Astrocyte of the cerebellum (primary cell): ENCODE measurements at regions not wholly inside any gene's neighbourhood (a gene's known extent, or its start where the extent isn't known, plus 50 kb on each side); places are given as distances from the start of the nearest gene placed in this dataset.

ENCODE experiments used
- DNase-seq: peaks from one replicate; pipeline ENCODE4 v3.0.0-alpha.2; 2011; ENCODE audit warnings: low read depth
- H3K4me3 ChIP-seq: 2 replicates; pipeline ENCODE4 v1.5.1; 2011; ENCODE audit warnings: mild to moderate bottlenecking, low read depth, low read length, moderate library complexity
- in situ Hi-C: cut with HindIII; loops from 2 replicates; pipeline ENCODE4 v1.10.0; 2017; ENCODE audit warnings: low sequenced_read_pairs
- TF ChIP-seq, protein P1 (sequence below): IDR thresholded peaks from 2 replicates; pipeline ENCODE4 v1.5.1; 2012; ENCODE audit warnings: low read length, low read depth, moderate library complexity, mild to moderate bottlenecking; ENCODE audit errors: missing control alignments

DNA sequence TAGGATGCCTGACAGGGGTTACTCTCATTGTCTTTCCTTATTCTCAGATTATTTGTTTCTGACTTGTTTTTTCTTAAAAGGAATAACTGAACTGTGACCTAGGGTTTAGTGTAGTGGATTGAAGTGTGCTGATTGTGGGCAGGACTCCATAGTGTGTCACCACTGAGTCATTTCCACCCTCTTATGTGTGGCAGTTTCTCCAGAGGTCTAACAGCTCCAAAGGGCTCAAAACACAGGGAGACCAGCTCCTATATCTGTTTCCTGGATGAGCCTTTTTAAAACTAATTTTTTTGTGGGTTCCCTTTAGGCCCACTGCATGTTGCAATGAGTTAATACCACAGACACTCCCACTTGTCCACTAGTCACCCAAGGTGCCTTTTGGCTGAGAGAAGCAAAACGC, 951.1 kb upstream of the ADGRB3 start:
- peak; percentile 12 for DNase-seq
- TF ChIP-seq, protein P1, sequence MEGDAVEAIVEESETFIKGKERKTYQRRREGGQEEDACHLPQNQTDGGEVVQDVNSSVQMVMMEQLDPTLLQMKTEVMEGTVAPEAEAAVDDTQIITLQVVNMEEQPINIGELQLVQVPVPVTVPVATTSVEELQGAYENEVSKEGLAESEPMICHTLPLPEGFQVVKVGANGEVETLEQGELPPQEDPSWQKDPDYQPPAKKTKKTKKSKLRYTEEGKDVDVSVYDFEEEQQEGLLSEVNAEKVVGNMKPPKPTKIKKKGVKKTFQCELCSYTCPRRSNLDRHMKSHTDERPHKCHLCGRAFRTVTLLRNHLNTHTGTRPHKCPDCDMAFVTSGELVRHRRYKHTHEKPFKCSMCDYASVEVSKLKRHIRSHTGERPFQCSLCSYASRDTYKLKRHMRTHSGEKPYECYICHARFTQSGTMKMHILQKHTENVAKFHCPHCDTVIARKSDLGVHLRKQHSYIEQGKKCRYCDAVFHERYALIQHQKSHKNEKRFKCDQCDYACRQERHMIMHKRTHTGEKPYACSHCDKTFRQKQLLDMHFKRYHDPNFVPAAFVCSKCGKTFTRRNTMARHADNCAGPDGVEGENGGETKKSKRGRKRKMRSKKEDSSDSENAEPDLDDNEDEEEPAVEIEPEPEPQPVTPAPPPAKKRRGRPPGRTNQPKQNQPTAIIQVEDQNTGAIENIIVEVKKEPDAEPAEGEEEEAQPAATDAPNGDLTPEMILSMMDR = no peak
- no peak overlapping the region for H3K4me3 ChIP-seq
- in situ Hi-C loops = no loop called here

DNA sequence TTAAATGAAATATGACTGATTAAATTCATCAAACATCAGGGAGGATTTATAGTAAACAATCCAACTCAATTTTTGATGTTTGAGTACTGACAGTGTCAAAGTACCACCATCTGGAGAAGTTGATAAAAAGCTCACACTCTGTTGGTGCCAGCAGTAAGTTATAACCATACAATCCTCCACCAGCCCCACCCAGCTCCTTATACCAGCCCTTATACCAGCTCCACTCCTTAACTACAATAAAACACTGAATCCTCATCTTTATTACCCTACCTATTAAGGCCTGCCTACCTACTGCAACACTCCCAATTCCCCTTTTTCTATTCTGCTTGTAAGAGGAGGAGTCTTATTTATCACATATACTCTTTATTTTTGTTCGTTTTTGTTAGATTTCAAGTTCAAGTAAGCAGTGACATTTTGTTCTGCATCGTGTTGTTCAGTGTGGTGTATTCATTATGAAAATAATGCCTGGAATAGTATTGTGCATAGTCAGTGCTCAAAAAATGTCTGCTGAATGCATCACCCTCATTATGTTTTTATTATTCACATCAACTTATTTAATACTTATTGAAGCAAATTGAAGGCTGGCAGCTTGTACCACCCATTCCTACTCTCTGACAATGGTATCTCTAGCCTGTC, 954.7 kb upstream of the ADGRB3 start:
- in situ Hi-C loops = no loop called here
- TF ChIP-seq, protein P1 = no peak
- no peak for DNase-seq
- H3K4me3 ChIP-seq = no peak overlapping the region

DNA sequence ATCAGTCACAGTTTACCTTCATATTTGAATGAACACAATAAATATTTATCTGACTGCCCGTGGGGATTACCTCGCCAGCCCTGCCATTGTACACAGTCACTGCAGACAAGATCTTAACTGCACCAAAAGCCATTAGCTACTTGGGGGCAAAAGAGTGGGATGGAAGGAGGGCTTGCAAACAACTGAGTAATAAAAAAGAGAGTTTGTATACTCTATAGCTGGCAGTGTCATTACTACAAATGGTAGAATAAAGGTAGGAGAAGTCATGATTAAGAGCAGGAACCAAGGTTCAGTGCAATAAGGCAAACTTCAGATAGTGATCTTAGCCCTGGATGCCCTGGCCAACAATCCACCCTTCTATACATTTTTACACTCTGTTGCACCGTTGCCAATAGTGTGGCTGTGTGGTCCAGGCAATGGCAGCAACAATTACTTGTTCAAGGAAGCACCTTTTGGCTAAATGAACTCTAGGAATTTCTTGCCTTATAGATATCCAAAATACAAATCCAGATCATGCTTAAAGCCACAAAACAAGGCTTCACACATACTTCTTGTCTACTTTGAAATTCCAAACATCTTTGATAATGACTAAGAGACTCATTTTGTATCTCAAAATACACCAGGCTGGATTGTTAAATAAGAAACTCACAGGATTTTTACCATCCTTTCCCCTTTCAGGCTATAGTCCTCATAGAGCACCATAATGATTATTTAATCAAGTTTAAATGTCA, 955.4 kb upstream of the ADGRB3 start:
- in situ Hi-C loops = no loop called here
- peak; percentile 5 for DNase-seq
- TF ChIP-seq, protein P1 = no peak
- no peak overlapping the region for H3K4me3 ChIP-seq

DNA sequence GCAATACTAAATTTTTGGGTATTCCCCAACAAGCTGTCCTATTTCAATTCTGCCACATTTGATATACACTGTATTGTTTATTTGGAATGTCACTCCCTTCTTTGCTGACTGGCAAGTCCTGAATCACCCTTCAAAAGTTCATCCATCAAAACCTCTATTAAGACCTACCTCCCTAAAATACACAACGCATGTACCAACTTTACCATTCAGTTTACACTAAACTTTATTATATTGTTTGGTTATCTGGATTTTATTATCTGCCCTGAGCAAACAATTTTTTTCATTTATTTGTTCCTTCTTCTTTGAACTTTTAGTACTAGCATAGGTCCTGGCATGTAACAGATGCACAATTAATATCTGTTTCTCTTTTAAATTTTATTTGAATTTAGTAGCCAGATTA, 958.2 kb upstream of the ADGRB3 start:
- DNase-seq = no peak
- H3K4me3 ChIP-seq = no peak overlapping the region
- in situ Hi-C loops = no loop called here
- TF ChIP-seq, protein P1 = no peak

DNA sequence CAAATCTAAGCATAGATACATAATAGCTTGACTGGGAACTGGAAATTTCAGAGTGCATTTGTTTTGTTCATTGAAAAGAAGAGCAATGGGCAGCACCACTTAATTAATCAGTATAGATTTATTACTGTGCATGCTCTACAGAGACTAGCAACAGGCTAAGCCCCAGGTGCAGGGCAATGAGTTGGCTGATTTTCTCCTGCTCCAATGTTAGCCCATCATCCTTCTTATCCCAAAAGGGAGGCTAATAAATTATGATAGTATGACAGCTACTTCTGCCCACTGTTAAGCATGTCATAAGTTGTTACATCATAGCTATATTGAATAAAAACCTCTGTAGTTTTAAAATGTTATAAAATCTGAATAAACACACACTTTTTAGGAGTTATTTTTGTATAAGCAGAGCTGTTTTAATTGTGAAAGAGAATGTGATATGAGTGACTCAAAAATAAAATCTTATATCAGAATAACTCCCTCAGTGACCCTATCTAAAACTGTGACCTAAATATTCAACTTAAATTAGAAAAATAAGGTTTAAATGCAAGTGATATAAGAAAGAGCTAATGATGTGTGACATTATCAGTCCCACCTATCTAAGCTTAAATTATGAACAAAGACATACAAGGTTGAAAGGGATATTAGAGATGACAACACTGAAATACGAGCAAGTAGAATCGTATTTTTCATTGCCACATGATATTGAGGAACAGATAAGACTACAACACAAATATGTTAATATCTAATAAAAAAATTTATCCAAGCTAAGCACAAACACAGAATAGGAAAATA, 967.3 kb upstream of the ADGRB3 start:
- DNase-seq = no peak
- in situ Hi-C loops = no loop called here
- no peak overlapping the region for H3K4me3 ChIP-seq
- TF ChIP-seq, protein P1 = no peak

DNA sequence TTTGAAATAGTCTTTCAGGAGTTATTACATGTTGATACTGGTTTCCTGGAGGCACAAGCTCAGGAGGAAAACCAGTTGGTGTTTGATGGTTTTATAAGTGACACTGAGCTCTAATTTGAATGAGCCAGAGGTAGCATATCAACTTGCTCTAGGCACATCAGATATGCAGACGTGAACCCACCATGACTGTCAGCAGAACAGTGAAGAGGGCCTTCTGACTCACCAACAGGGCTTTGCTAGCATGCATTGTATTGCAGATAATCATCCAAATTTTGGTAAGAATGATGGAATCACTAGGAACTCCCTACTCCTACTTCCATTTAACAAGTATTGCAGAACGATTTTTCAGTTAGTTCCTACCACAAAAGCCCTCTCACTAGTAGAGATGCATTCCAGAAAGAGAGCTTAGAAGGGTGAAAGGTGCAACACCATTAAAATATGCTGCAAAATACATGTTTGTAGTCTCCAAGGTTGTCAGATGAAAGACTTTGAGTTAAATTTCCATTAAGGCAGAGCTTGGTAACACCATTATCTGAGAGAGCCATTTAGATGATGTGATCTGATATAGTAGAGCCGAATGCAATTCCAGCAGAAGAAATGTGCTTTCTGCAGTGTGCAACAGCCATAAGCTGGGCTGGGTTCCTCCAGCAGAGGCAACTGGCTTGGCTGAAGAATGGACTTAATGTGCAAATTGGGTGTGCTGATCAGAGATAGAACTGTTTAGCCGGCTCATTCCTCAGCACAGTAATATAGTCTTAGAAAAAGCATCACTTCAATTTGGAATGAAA, 968.7 kb upstream of the ADGRB3 start:
- DNase-seq = no peak
- no peak overlapping the region for H3K4me3 ChIP-seq
- TF ChIP-seq, protein P1 = no peak
- in situ Hi-C loops = no loop called here
